Esophagus squamous epithelium (tissue), 5 donors: ENCODE measurements at regions not wholly inside any gene's neighbourhood (a gene's known extent, or its start where the extent isn't known, plus 50 kb on each side); places are given as distances from the start of the nearest gene placed in this dataset.

Experiments used
- DNase-seq: peaks from one replicate; lab custom pipeline; 2025; lab: John Stamatoyannopoulos, UW
- H3K27ac ChIP-seq, 4 donors: fragments of 200-600 bp; sonication (generic); one replicate each; pipeline ENCODE4 v1.5.1; 2016 to 2019; ENCODE audit warnings: mild to moderate bottlenecking in 1 of 4
- H3K27me3 ChIP-seq, 4 donors: fragments of 200-600 bp; sonication (generic); 1 replicate in 3 of 4; 2 replicates in 1 of 4; pipeline versions ENCODE4 v1.5.1 to v1.6.0; 2017 to 2021; ENCODE audit warnings: antibody characterized with exemption in 1 of 4
- H3K36me3 ChIP-seq, 3 donors: fragments of 200-600 bp; sonication (generic); one replicate each; pipeline ENCODE4 v1.5.1; 2016 to 2019
- H3K4me1 ChIP-seq, 3 donors: fragments of 200-600 bp; sonication (generic); one replicate each; pipeline ENCODE4 v1.5.1; 2017 to 2019
- H3K4me3 ChIP-seq, 4 donors: fragments of 200-600 bp; sonication (generic); 1 replicate in 3 of 4; 2 replicates in 1 of 4; pipeline ENCODE4 v1.5.1; 2016 to 2019; ENCODE audit warnings: mild to moderate bottlenecking in 2 of 4, moderate library complexity in 1 of 4
- H3K9me3 ChIP-seq, 3 donors: fragments of 200-600 bp; sonication (generic); one replicate each; pipeline ENCODE4 v1.5.1; 2016 to 2019
- POLR2A ChIP-seq, 4 donors: fragments of 450-650 bp; IDR thresholded peaks; one replicate each; pipeline ENCODE4 v1.6.1; 2017; ENCODE audit warnings: antibody characterized with exemption in 4 of 4, mild to moderate bottlenecking in 4 of 4, moderate library complexity in 3 of 4
- WGBS, 2 donors: methylation state at CpG; one replicate each; pipeline ENCODE4 v1.1.5; 2018; 5-methylcytosine and 5-hydroxymethylcytosine counted together
- intact Hi-C: fragments of 100-400 bp; cut with DNase I; formaldehyde crosslinking; loops from one replicate; pipeline ENCODE4 v1.15.0; 2022
- TF ChIP-seq, protein P1 (sequence below), 6 experiments: fragments of 450-650 bp in 4 of 6; fragments of 200-600 bp in 2 of 6; sonication (generic) in 2 of 6; IDR thresholded peaks; one replicate each; pipeline ENCODE4 v1.5.1; 2016 to 2019; ENCODE audit warnings: antibody characterized with exemption in 6 of 6, mild to moderate bottlenecking in 4 of 6, moderate library complexity in 4 of 6
- donor health status: DM: yes; HTN: yes; CAD: no.

DNA sequence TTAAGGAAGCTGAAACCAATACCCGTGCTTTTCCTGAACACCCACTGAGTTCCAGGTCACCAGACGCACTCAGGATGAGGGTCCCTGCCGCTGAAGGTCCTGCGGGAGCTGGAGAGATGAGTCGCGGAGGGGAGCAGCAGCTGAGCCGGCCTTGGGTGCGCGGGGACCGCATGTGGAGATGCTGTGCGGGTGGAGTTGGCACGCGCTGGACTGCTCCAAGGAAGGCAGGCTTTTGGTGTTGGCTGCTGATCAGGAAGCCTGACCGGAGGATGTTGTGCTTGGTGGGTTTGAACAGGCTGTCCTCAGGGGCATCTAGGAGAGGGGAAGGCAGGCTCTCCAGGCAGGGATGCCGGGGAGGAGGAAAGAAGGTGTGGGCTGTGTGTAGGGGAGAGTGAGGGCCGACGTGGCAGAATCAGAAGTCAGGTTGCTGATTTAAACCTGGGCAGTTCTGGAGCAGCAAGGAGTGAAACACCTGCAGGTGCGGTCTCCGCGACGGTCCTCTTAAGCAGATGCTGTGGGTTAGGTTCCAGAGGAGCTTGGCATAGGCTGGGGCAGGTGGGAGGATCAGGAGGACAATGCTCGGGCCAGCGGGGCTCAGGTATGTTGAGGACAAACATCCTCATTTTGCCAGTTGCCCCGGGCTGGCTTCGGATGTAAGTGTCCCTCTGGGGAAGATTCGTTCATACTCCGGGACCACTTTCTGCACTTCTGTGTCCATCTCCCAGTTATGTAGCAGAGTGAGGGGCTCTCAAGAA lies 197.5 kb upstream of the B3GAT1 start:
- no peak overlapping the region for H3K27ac ChIP-seq
- H3K9me3 ChIP-seq, result no peaks in the 10 kb centered on the region
- intact Hi-C loops, result no loop called here
- H3K4me3 ChIP-seq, result no peak overlapping the region
- no peaks in the 10 kb centered on the region for H3K36me3 ChIP-seq
- no peak for DNase-seq
- WGBS, 2 donors, result 80 to 85% methylated on average over 21 to 22 of the region's 27 CpGs
- no peaks in the 10 kb centered on the region for H3K4me1 ChIP-seq
- TF ChIP-seq, protein P1, sequence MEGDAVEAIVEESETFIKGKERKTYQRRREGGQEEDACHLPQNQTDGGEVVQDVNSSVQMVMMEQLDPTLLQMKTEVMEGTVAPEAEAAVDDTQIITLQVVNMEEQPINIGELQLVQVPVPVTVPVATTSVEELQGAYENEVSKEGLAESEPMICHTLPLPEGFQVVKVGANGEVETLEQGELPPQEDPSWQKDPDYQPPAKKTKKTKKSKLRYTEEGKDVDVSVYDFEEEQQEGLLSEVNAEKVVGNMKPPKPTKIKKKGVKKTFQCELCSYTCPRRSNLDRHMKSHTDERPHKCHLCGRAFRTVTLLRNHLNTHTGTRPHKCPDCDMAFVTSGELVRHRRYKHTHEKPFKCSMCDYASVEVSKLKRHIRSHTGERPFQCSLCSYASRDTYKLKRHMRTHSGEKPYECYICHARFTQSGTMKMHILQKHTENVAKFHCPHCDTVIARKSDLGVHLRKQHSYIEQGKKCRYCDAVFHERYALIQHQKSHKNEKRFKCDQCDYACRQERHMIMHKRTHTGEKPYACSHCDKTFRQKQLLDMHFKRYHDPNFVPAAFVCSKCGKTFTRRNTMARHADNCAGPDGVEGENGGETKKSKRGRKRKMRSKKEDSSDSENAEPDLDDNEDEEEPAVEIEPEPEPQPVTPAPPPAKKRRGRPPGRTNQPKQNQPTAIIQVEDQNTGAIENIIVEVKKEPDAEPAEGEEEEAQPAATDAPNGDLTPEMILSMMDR (IDR thresholded peaks at IDR 0.05), result no peak
- no peak for TF ChIP-seq POLR2A (IDR thresholded peaks at IDR 0.05)
- peaks cover 0 to 15% (median 0%) of the 10 kb centered on the region in 4 donors for H3K27me3 ChIP-seq

DNA sequence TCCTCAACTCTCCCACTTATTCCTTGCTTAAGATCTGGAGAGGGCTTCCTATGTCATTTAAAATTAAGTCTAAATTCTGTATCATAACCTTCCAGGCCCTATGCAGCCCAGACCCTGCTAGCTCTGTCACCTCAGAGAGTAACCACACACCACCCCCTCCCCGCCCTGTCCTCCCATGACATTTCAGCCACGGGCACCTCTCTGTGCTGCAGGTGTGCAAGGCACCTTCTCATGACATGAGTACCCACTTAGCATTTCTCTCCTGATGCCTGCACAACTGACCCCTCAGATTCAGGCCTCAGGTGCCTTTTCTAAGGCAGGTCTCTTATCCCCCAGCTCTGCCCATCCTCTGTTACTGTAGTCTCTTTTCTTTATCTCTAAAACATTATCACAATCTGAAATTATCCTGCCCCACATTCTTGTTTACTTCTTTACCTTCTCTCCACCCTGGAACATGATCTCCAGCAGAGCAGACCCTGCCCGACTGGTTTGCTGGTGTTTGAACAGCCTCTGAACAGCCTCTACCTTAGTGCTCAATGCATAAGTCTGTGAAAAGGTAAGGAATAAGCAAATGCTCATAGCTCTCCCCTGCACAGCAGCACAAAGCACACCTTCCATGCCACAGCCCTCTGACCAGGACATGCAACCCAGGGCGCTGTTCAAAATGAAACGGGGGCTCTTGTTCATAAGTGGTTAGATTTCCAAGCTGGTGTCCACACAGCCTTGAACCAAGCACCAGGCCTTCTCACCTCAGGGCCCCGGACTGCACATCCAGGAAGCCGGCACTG lies 196.1 kb upstream of the B3GAT1 start:
- Histone ChIP-seq H3K27ac (no peak overlapping the region), H3K4me1 (no peaks in the 10 kb centered on the region), H3K27me3 (peaks cover 0 to 15% (median 0%) of the 10 kb centered on the region in 4 donors), H3K4me3 (no peak overlapping the region), H3K36me3 (no peaks in the 10 kb centered on the region), H3K9me3 (no peaks in the 10 kb centered on the region)
- DNase-seq, result no peak
- 60 to 61% methylated on average over 6 to 7 of the region's 7 CpGs for WGBS, 2 donors
- no peak for TF ChIP-seq POLR2A (IDR thresholded peaks at IDR 0.05)
- TF ChIP-seq, protein P1 (IDR thresholded peaks at IDR 0.05), result no peak
- intact Hi-C loops, result no loop called here

DNA sequence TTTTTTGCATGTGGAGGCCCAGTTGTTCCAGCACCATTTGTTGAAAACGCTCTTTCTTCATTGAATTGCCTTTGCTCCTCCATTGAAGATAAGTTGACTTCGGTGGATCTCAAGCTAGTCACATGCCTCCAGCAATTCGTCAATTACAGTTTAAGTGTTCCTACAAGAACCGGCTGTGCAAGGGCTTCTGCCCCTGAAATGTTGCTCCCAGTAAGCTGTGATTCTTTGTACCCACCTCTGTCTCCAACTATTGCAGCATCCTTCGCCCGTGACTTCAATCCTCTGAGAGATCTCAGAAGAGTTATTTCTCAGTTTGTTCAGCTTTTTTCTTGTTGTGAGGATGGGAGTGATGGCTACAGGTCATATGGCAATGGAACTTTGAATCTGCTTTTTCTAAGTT lies 194.2 kb upstream of the B3GAT1 start:
- H3K27ac ChIP-seq, result no peak overlapping the region
- H3K36me3 ChIP-seq, result no peaks in the 10 kb centered on the region
- TF ChIP-seq, protein P1 (IDR thresholded peaks at IDR 0.05), result no peak
- TF ChIP-seq POLR2A (IDR thresholded peaks at IDR 0.05), result no peak
- intact Hi-C loops, result no loop called here
- H3K27me3 ChIP-seq, result peaks cover 0 to 15% (median 0%) of the 10 kb centered on the region in 4 donors
- H3K9me3 ChIP-seq, result no peaks in the 10 kb centered on the region
- H3K4me1 ChIP-seq, result no peaks in the 10 kb centered on the region
- 80% methylated on average over 6 of the region's 6 CpGs for WGBS, 2 donors
- no peak overlapping the region for H3K4me3 ChIP-seq
- DNase-seq, result no peak

DNA sequence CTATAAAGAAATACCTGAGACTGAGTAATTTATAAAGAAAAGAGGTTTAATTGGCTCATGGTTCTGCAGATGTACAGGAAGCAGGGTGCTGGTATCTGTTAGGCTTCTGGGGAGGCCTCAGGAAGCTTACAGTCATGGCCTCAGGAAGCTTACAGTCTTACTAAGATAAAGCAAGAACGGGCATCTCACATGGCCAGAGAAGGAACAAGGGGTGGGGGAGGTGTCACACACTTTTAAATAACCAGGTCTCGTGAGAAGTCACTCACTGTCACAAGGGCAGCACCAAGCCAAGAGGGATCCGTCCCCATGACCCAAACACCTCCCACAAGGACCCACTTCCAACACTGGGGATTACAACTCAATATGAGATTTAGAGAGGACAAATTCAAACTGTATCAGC lies 192.8 kb upstream of the B3GAT1 start:
- 64 to 71% methylated on average over 3 of the region's 3 CpGs for whole genome bisulfite sequencing, 2 donors
- TF ChIP-seq POLR2A (IDR thresholded peaks at IDR 0.05), result no peak
- TF ChIP-seq, protein P1 (IDR thresholded peaks at IDR 0.05), result no peak
- DNase-seq, result no peak
- Histone ChIP-seq H3K4me3 (no peak overlapping the region), H3K9me3 (no peaks in the 10 kb centered on the region), H3K36me3 (no peaks in the 10 kb centered on the region), H3K27me3 (peaks cover 0 to 15% (median 0%) of the 10 kb centered on the region in 4 donors), H3K4me1 (no peaks in the 10 kb centered on the region), H3K27ac (no peak overlapping the region)
- intact Hi-C loops, result no loop called here

DNA sequence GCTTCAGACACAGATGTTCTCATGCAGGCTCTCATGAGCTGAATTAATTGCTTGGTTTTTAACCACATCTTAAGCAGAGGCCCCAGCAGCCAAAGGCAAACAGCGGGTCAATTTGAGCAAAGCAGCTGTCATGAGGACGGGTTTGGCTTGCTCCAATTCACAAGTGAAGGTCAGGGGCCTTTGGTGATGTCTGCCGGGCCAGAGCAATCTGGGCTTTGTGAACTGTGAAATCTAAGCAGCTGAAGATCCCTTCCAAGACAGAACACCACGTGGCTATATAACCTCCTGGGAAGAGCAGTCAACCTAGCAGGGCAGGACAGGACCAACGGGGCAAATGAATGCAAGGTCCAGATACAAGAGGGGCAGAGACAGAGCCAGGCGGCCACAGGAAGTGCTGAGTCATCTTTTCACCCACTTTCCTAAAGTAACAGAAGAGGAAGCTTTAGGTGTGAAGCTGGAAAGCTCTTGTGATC lies 187.3 kb upstream of the B3GAT1 start:
- Histone ChIP-seq H3K9me3 (no peaks in the 10 kb centered on the region), H3K27ac (no peak overlapping the region), H3K36me3 (no peaks in the 10 kb centered on the region), H3K27me3 (peaks cover 0 to 10% (median 0%) of the 10 kb centered on the region in 4 donors), H3K4me1 (no peaks in the 10 kb centered on the region), H3K4me3 (no peak overlapping the region)
- intact Hi-C loops, result no loop called here
- DNase-seq, result no peak
- 25 to 28% methylated on average over 6 of the region's 6 CpGs for WGBS, 2 donors
- TF ChIP-seq, protein P1 (IDR thresholded peaks at IDR 0.05), result no peak
